ENCODE measurements at regions not wholly inside any gene's neighbourhood (a gene's known extent, or its start where the extent isn't known, plus 50 kb on each side); places are given as distances from the start of the nearest gene placed in this dataset.

- no peak overlapping the region for H3K14ac ChIP-seq (ENCODE audit: insufficient read depth, low read length)
- H4K20me1 ChIP-seq (ENCODE audit: control insufficient read depth, insufficient read depth, insufficient read length) = no peaks in the 10 kb centered on the region
- no peak overlapping the region for H2BK12ac ChIP-seq (ENCODE audit: insufficient read length, low read depth, low read length)
- Mint-ChIP-seq H3K27me3 (ENCODE audit: low read depth) (no peaks in the 10 kb centered on the region), H3K27ac (no peak overlapping the region), H3K4me1 (no peaks in the 10 kb centered on the region), H3K4me3 (no peak overlapping the region), H3K36me3 (ENCODE audit: insufficient read depth in 1 of 3, low read depth in 3 of 3) (peaks cover 0 to 14% (median 13%) of the 10 kb centered on the region in 3 experiments; a peak in 5 of 7 replicates), H3K9me3 (peaks cover 95% of the 10 kb centered on the region in 2 experiments)
- H2AK5ac ChIP-seq (ENCODE audit: insufficient read length, low read length) = no peak overlapping the region
- H3K4me2 ChIP-seq (ENCODE audit: insufficient read depth, insufficient read length, low read length) = no peak overlapping the region
- H3K27ac ChIP-seq (ENCODE audit: insufficient read length, low read depth, low read length) = no peak overlapping the region
- H3K18ac ChIP-seq (ENCODE audit: insufficient read length, low read depth, low read length) = no peak overlapping the region
- no CpG with 5 or more reads among the region's 1 CpG for WGBS (ENCODE audit: extremely low coverage, insufficient read length, low lambda C conversion rate)
- no peak overlapping the region for H4K91ac ChIP-seq (ENCODE audit: insufficient read length, low read depth, low read length)
- H3K56ac ChIP-seq (ENCODE audit: insufficient read length, low read depth, low read length) = no peak overlapping the region
- no peak overlapping the region for H4K8ac ChIP-seq (replicated peaks; ENCODE audit: insufficient read length, low read depth, low read length)
- no peak overlapping the region for H2AFZ ChIP-seq (ENCODE audit: low read length)
- H3K4me1 ChIP-seq (ENCODE audit: insufficient read depth, low read length) = no peaks in the 10 kb centered on the region
- no peak overlapping the region for H4K5ac ChIP-seq (ENCODE audit: insufficient read length, low read depth, low read length)
- no peak overlapping the region for H2BK5ac ChIP-seq (ENCODE audit: insufficient read length, low read length)
- no peak overlapping the region for H2BK20ac ChIP-seq (ENCODE audit: low read depth, low read length, poor library complexity, severe bottlenecking)
- H3T11ph ChIP-seq (ENCODE audit: low read length) = no peak overlapping the region
- H3K9ac ChIP-seq (ENCODE audit: extremely low read depth, insufficient read length, low read length) = no peak overlapping the region
- H3K23ac ChIP-seq (ENCODE audit: insufficient read length, low read depth, low read length) = no peak overlapping the region
- no peak overlapping the region for H2BK120ac ChIP-seq (ENCODE audit: low read depth, low read length, poor library complexity, severe bottlenecking)
- H3K79me1 ChIP-seq (ENCODE audit: insufficient read depth, low read depth, low read length, poor library complexity, severe bottlenecking) = no peaks in the 10 kb centered on the region
- H3K27me3 ChIP-seq (ENCODE audit: insufficient read depth, low read length) = no peaks in the 10 kb centered on the region; the same call in 1 of the 2 replicates
- TF ChIP-seq, protein P1, sequence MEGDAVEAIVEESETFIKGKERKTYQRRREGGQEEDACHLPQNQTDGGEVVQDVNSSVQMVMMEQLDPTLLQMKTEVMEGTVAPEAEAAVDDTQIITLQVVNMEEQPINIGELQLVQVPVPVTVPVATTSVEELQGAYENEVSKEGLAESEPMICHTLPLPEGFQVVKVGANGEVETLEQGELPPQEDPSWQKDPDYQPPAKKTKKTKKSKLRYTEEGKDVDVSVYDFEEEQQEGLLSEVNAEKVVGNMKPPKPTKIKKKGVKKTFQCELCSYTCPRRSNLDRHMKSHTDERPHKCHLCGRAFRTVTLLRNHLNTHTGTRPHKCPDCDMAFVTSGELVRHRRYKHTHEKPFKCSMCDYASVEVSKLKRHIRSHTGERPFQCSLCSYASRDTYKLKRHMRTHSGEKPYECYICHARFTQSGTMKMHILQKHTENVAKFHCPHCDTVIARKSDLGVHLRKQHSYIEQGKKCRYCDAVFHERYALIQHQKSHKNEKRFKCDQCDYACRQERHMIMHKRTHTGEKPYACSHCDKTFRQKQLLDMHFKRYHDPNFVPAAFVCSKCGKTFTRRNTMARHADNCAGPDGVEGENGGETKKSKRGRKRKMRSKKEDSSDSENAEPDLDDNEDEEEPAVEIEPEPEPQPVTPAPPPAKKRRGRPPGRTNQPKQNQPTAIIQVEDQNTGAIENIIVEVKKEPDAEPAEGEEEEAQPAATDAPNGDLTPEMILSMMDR (conservative IDR thresholded peaks at IDR 0.05) = no peak
- H3K9me3 ChIP-seq (ENCODE audit: control insufficient read depth, low read depth, low read length) = peaks cover 99% of the 10 kb centered on the region
- no peak overlapping the region for H3K4ac ChIP-seq (ENCODE audit: low read depth, low read length)
- no peaks in the 10 kb centered on the region for H3K79me2 ChIP-seq (ENCODE audit: insufficient read depth, low read length)
- DNase-seq = no peak
- no peaks in the 10 kb centered on the region for H3K23me2 ChIP-seq (ENCODE audit: insufficient read length, low read depth, low read length, poor library complexity, severe bottlenecking)
- no peak overlapping the region for H2BK15ac ChIP-seq (ENCODE audit: low read depth, low read length)
These were observed 1847.5 kb downstream of the TP53TG3F start for GRCh38 chr16:35306915-35307314.

All from H9 (cell line).